HepG2 (cell line): ENCODE measurements at regions not wholly inside any gene's neighbourhood (a gene's known extent, or its start where the extent isn't known, plus 50 kb on each side); places are given as distances from the start of the nearest gene placed in this dataset.

Experiments used
- ATAC-seq: fragments of 200-7000 bp; cut with Tn5 transposase; 3 replicates; pipeline ENCODE4 v1.9.1; 2020; ENCODE audit warnings: mild to moderate bottlenecking, moderate library complexity
- BruUV-seq: library from RNA; stranded (reverse); fragments of 400-500 nt; replicated peaks from 2 replicates; lab custom pipeline; 2021; lab: Mats Ljungman, UMichigan
- CTCF ChIA-PET: fragments of 300-600 bp; formaldehyde crosslinking; extraction: SDS; loops from one replicate; lab custom pipeline; 2021; ENCODE audit warnings: low total read pairs, inconsistent platforms, low intra/inter-chr PET ratio; lab: Yijun Ruan, JAX
- POLR2A ChIA-PET: fragments of 350-600 bp; sonication (Branson Sonifier 250); formaldehyde crosslinking; loops from one replicate; lab custom pipeline; 2020; ENCODE audit warnings: antibody characterized with exemption, inconsistent platforms; lab: Yijun Ruan, JAX
- DNase-seq: peaks from one replicate; pipeline ENCODE4 v3.0.0-alpha.2; 2015; ENCODE audit warnings: low spot score
- FAIRE-seq: peaks from 3 replicates; lab custom pipeline; 2011; peaks lifted over from hg19 to GRCh38; lab: Jason Lieb, UNC
- H2AFZ ChIP-seq: one replicate; pipeline ENCODE4 v1.6.1; 2011; ENCODE audit warnings: low read length, inconsistent platforms
- H3K27ac ChIP-seq: fragments of 300-600 bp; 3 replicates; pipeline ENCODE4 v1.8.0; 2011; ENCODE audit warnings: mixed run types, mild to moderate bottlenecking, mixed read lengths, low read length, inconsistent platforms; ENCODE audit not compliant: insufficient read depth; ENCODE audit errors: extremely low read length
- H3K27me3 ChIP-seq, 2 experiments: fragments of 200-600 bp in 1 of 2; 2 replicates in 1 of 2; 3 replicates in 1 of 2; pipeline versions ENCODE4 v1.6.0 to v1.8.0; 2011; ENCODE audit warnings: low read length in 2 of 2, mild to moderate bottlenecking in 2 of 2, moderate library complexity in 2 of 2, inconsistent platforms in 1 of 2; ENCODE audit not compliant: insufficient read depth in 2 of 2, control insufficient read depth in 1 of 2
- H3K36me3 ChIP-seq, 2 experiments: fragments of 200-600 bp in 1 of 2; replicated peaks in 1 of 2; 2 replicates in 1 of 2; 3 replicates in 1 of 2; pipeline versions ENCODE4 v1.5.1 to v1.8.0; 2011; ENCODE audit warnings: low read length in 2 of 2, inconsistent platforms in 1 of 2; ENCODE audit not compliant: insufficient read depth in 2 of 2, control insufficient read depth in 1 of 2
- H3K4me1 ChIP-seq: 2 replicates; pipeline ENCODE4 v1.5.1; 2012; ENCODE audit warnings: low read length, inconsistent platforms; ENCODE audit not compliant: insufficient read depth
- H3K4me2 ChIP-seq: 2 replicates; pipeline ENCODE4 v1.6.0; 2011; ENCODE audit warnings: low read depth, low read length, inconsistent platforms
- H3K4me3 ChIP-seq, 3 experiments: fragments of 200-600 bp in 1 of 3; sonication (generic), shearing (Covaris generic) in 1 of 3; replicated peaks in 1 of 3; 2 replicates each; pipeline ENCODE4 v1.5.1; 2011 to 2016; ENCODE audit warnings: low read length in 3 of 3, inconsistent platforms in 2 of 3, low read depth in 2 of 3, mild to moderate bottlenecking in 2 of 3, control low read depth in 1 of 3, mixed read lengths in 1 of 3; ENCODE audit not compliant: insufficient read depth in 1 of 3
- H3K79me2 ChIP-seq: one replicate; pipeline ENCODE4 v1.6.1; 2011; ENCODE audit warnings: low read length, inconsistent platforms; ENCODE audit not compliant: insufficient read depth
- H3K9ac ChIP-seq: 2 replicates; pipeline ENCODE4 v1.6.0; 2011; ENCODE audit warnings: mild to moderate bottlenecking, low read depth, low read length, inconsistent platforms; ENCODE audit not compliant: insufficient read depth
- H3K9me3 ChIP-seq: 2 replicates; pipeline ENCODE4 v1.5.1; 2012; ENCODE audit warnings: mild to moderate bottlenecking, low read length
- H4K20me1 ChIP-seq: 2 replicates; pipeline ENCODE4 v1.6.0; 2011; ENCODE audit warnings: inconsistent platforms, mild to moderate bottlenecking, low read length, moderate library complexity; ENCODE audit not compliant: insufficient read depth
- FOXP1 ChIP-seq, 2 experiments: fragments of 450-650 bp in 1 of 2; IDR thresholded peaks; 2 replicates each; pipeline ENCODE4 v1.6.1; 2017 to 2018; ENCODE audit warnings: antibody characterized with exemption in 1 of 2
- GLI4 ChIP-seq: sonication (generic); formaldehyde crosslinking; IDR thresholded peaks from 2 replicates; pipeline ENCODE4 v1.5.1; 2020; ENCODE audit warnings: missing genetic modification reagents, mild to moderate bottlenecking, moderate library complexity, borderline replicate concordance
- HOXA9 ChIP-seq: sonication (generic); formaldehyde crosslinking; IDR thresholded peaks from 2 replicates; pipeline ENCODE4 v1.8.1; 2022; ENCODE audit warnings: missing genetic modification reagents, mild to moderate bottlenecking, moderate library complexity, borderline replicate concordance
- ISL2 ChIP-seq: sonication (generic); formaldehyde crosslinking; IDR thresholded peaks from 2 replicates; pipeline ENCODE4 v1.5.0; 2020; ENCODE audit warnings: missing genetic modification reagents
- PHF20 ChIP-seq: sonication (generic); formaldehyde crosslinking; IDR thresholded peaks from 2 replicates; pipeline ENCODE4 v1.5.0; 2020; ENCODE audit warnings: mild to moderate bottlenecking, missing genetic modification reagents
- TCF12 ChIP-seq, 2 experiments: fragments of 450-650 bp in 1 of 2; sonication (generic) in 1 of 2; formaldehyde crosslinking in 1 of 2; IDR thresholded peaks; 2 replicates each; pipeline versions ENCODE4 v1.6.1 to v1.8.0; 2017 to 2022; ENCODE audit warnings: antibody characterized with exemption in 1 of 2, mild to moderate bottlenecking in 1 of 2, missing genetic modification reagents in 1 of 2, moderate library complexity in 1 of 2
- YY1 ChIP-seq: IDR thresholded peaks from 2 replicates; pipeline ENCODE4 v1.6.1; 2011; ENCODE audit warnings: low read length, low read depth, moderate library complexity, mild to moderate bottlenecking; ENCODE audit not compliant: insufficient read depth, insufficient replicate concordance
- ZBTB38 ChIP-seq: sonication (generic); formaldehyde crosslinking; IDR thresholded peaks from 2 replicates; pipeline ENCODE4 v1.5.1; 2020; ENCODE audit warnings: mild to moderate bottlenecking, missing genetic modification reagents
- ZBTB39 ChIP-seq: sonication (generic); formaldehyde crosslinking; IDR thresholded peaks from 2 replicates; pipeline ENCODE4 v1.5.0; 2020; ENCODE audit warnings: missing genetic modification reagents
- ZC3H4 ChIP-seq: sonication (generic); formaldehyde crosslinking; IDR thresholded peaks from 2 replicates; pipeline ENCODE4 v1.4.0; 2020; ENCODE audit warnings: missing genetic modification reagents, borderline replicate concordance
- ZFX ChIP-seq: sonication (generic); formaldehyde crosslinking; IDR thresholded peaks from 2 replicates; pipeline ENCODE4 v1.4.0; 2020; ENCODE audit warnings: mild to moderate bottlenecking, low read depth, missing genetic modification reagents, moderate library complexity
- ZFY ChIP-seq: sonication (generic); formaldehyde crosslinking; IDR thresholded peaks from 2 replicates; pipeline ENCODE4 v1.4.0; 2020; ENCODE audit warnings: missing genetic modification reagents
- ZIK1 ChIP-seq: sonication (generic); formaldehyde crosslinking; IDR thresholded peaks from 2 replicates; pipeline ENCODE4 v1.5.0; 2020; ENCODE audit warnings: mild to moderate bottlenecking, low read depth, missing genetic modification reagents, borderline replicate concordance
- ZNF205 ChIP-seq: IDR thresholded peaks from 2 replicates; pipeline ENCODE4 v1.6.1; 2018; ENCODE audit warnings: missing biosample characterization, missing genetic modification reagents
- ZNF260 ChIP-seq: sonication (generic); formaldehyde crosslinking; IDR thresholded peaks from 2 replicates; pipeline ENCODE4 v1.4.0; 2020; ENCODE audit warnings: missing genetic modification reagents, low read depth, mild to moderate bottlenecking, borderline replicate concordance
- ZNF326 ChIP-seq: sonication (generic); formaldehyde crosslinking; IDR thresholded peaks from 2 replicates; pipeline ENCODE4 v1.4.0; 2020; ENCODE audit warnings: missing genetic modification reagents, borderline replicate concordance
- ZNF501 ChIP-seq: sonication (generic); formaldehyde crosslinking; IDR thresholded peaks from 2 replicates; pipeline ENCODE4 v1.5.1; 2020; ENCODE audit warnings: mild to moderate bottlenecking, moderate library complexity, missing genetic modification reagents
- ZNF562 ChIP-seq: sonication (generic); formaldehyde crosslinking; IDR thresholded peaks from 2 replicates; pipeline ENCODE4 v1.8.0; 2022; ENCODE audit warnings: missing genetic modification reagents, borderline replicate concordance
- ZNF563 ChIP-seq: sonication (generic); formaldehyde crosslinking; IDR thresholded peaks from 2 replicates; pipeline ENCODE4 v1.8.0; 2022; ENCODE audit warnings: mild to moderate bottlenecking, moderate library complexity, missing genetic modification reagents
- ZNF670 ChIP-seq: sonication (generic); formaldehyde crosslinking; IDR thresholded peaks from 2 replicates; pipeline ENCODE4 v1.8.0; 2022; ENCODE audit warnings: mild to moderate bottlenecking, missing genetic modification reagents, borderline replicate concordance
- ZNF678 ChIP-seq: sonication (generic); formaldehyde crosslinking; IDR thresholded peaks from 2 replicates; pipeline ENCODE4 v1.4.0; 2020; ENCODE audit warnings: mild to moderate bottlenecking, missing genetic modification reagents
- ZNF839 ChIP-seq: sonication (generic); formaldehyde crosslinking; IDR thresholded peaks from 2 replicates; pipeline ENCODE4 v1.4.0; 2020; ENCODE audit warnings: missing genetic modification reagents, mild to moderate bottlenecking, borderline replicate concordance
- in situ Hi-C: cut with HindIII; loops from 2 replicates; pipeline ENCODE4 v1.10.0; 2017; ENCODE audit warnings: low pct_unique_long_range_greater_than_20kb; ENCODE audit not compliant: extremely low pct_ligation_motif_present
- intact Hi-C: fragments of 100-400 bp; cut with micrococcal nuclease; formaldehyde crosslinking; loops from one replicate; pipeline ENCODE4 v1.10.0; 2022; ENCODE audit not compliant: unreplicated experiment

GRCh38 chr16:50933262-50933661 lies 191.4 kb downstream of the CYLD start (continued):
- TF ChIP-seq ZC3H4 (CRISPR knock-in tag) = no peak
- TF ChIP-seq ZNF839 (CRISPR knock-in tag) = no peak
- no peak for TF ChIP-seq GLI4 (CRISPR knock-in tag)
- no peak for TF ChIP-seq ZBTB39 (CRISPR knock-in tag)
- no peak for TF ChIP-seq ZNF670
- TF ChIP-seq TCF12 (IDR thresholded peaks at IDR 0.05) = no peak
- no peak for TF ChIP-seq TCF12 (CRISPR knock-in tag; IDR thresholded peaks at IDR 0.05)
- TF ChIP-seq ZNF205 (CRISPR knock-in tag) = no peak
- TF ChIP-seq ZNF563 (CRISPR knock-in tag) = no peak

GRCh38 chr16:50932348-50932935 lies 190.6 kb downstream of the CYLD start:
- FAIRE-seq (no peak), DNase-seq (no peak), ATAC-seq (no peak)
- no peaks in the 10 kb centered on the region for H3K79me2 ChIP-seq
- in situ Hi-C loops (no loop called here), intact Hi-C loops (no loop called here)
- no peak overlapping the region for H3K9ac ChIP-seq
- no peak overlapping the region for H3K27ac ChIP-seq
- no peak overlapping the region for H3K4me3 ChIP-seq
- H2AFZ ChIP-seq = no peak overlapping the region
- POLR2A ChIA-PET = no interaction called here
- no peaks in the 10 kb centered on the region for H3K9me3 ChIP-seq
- no peaks in the 10 kb centered on the region for H4K20me1 ChIP-seq
- CTCF ChIA-PET = no interaction called here
- no peak overlapping the region for H3K4me2 ChIP-seq
- H3K27me3 ChIP-seq = peaks cover 0 to 6% of the 10 kb centered on the region in 2 experiments; a peak in 1 of 5 replicates
- no peaks in the 10 kb centered on the region for H3K36me3 ChIP-seq
- H3K4me1 ChIP-seq = no peaks in the 10 kb centered on the region
- no TSS peak for BruUV-seq
- TF ChIP-seq ZFY (no peak), ZNF678 (CRISPR knock-in tag) (no peak), FOXP1 (IDR thresholded peaks at IDR 0.05) (no peak), FOXP1 (CRISPR knock-in tag; IDR thresholded peaks at IDR 0.05) (no peak), PHF20 (CRISPR knock-in tag) (no peak), HOXA9 (CRISPR knock-in tag) (no peak), ZNF562 (CRISPR knock-in tag) (no peak), ZNF260 (no peak), YY1 (no peak), ZNF501 (CRISPR knock-in tag) (no peak), ZIK1 (CRISPR knock-in tag) (no peak), ZBTB38 (no peak), ZNF326 (CRISPR knock-in tag) (no peak), ISL2 (CRISPR knock-in tag) (no peak), ZFX (CRISPR knock-in tag) (no peak)
